GM12891 (cell line): ENCODE measurements at regions not wholly inside any gene's neighbourhood (a gene's known extent, or its start where the extent isn't known, plus 50 kb on each side); places are given as distances from the start of the nearest gene placed in this dataset.

Source experiments
- PAX5 ChIP-seq: IDR thresholded peaks from 2 replicates; pipeline ENCODE4 v1.6.1; 2011; ENCODE audit warnings: low read length, moderate library complexity, mild to moderate bottlenecking; ENCODE audit not compliant: insufficient read depth, severe bottlenecking
- POLR2A ChIP-seq: IDR thresholded peaks from 2 replicates; pipeline ENCODE4 v1.6.1; 2011; ENCODE audit warnings: low read depth, low read length, control low read depth
- POLR2AphosphoS5 ChIP-seq: IDR thresholded peaks from 2 replicates; pipeline ENCODE4 v1.6.1; 2011; ENCODE audit warnings: low read depth, low read length, control low read depth
- POU2F2 ChIP-seq: IDR thresholded peaks from 2 replicates; pipeline ENCODE4 v1.6.1; 2011; ENCODE audit warnings: low read depth, mild to moderate bottlenecking, control low read depth, low read length, moderate library complexity
- SPI1 ChIP-seq: IDR thresholded peaks from 2 replicates; pipeline ENCODE4 v1.6.1; 2011; ENCODE audit warnings: low read depth, low read length, control low read depth
- TAF1 ChIP-seq: IDR thresholded peaks from 2 replicates; pipeline ENCODE4 v1.6.1; 2011; ENCODE audit warnings: low read depth, low read length, control low read depth

GRCh38 chr20:63139837-63140236 is 76.1 kb downstream of the YTHDF1 start:
- TF ChIP-seq POLR2A (no peak), POLR2AphosphoS5 (no peak), TAF1 (no peak), POU2F2 (no peak), PAX5 (no peak), SPI1 (no peak)
